NCI-H2029 treated with DMSO at 0.1 percent for 48 hours (cell line): ENCODE measurements at regions not wholly inside any gene's neighbourhood (a gene's known extent, or its start where the extent isn't known, plus 50 kb on each side); places are given as distances from the start of the nearest gene placed in this dataset.

Experiments
- DNase-seq: peaks from one replicate; lab custom pipeline; 2025; lab: John Stamatoyannopoulos, UW

DNA sequence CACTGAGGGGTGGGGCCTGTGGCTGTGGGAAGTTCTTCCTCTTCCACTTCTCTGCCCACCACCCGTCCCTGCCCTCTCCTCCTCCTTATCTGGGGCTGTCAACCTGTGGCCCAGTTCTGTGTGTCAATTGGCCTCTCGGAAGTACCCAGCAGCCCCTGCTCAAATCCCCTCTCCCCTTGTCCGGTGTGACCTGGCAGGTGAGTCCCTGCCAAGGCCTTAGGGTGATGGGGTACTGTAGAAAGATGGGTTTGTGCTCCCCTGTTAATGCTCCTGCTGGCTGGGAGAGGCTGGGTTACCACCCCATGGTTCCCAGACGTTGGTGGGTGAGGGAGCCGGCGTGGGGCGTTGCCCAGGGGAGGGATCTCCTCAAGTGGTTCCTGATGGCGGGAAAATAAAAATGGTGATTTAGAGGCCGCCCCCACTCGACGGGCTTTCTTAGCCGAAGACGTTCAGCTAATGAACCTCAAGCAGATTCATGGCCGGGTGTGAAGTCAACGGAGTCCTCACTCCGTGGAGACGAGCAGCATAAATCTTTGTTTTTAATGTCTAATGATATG, 141.2 kb downstream of the URI1 start:
- DNase-seq, result no peak

DNA sequence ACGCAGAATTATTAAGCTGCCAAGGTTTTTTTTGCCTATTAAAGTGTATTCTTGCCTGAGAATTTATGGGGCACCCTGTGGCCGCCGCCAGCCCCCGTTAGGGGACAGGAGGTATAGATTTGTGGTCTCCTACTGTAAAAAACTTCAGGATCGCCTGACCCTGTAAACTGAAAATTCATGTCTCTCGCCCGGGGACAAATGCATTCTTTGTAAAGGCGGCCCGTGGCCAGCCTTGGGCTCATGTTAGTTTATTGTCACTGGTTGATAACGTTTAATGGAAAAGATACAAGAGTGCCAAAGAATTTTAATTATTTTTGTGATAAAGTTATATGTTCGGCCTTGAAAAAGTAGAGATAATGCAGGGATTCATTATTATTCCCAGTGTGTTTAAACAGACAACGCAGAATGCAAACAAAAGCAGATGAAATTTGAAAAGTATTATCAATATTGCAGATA, 141.7 kb downstream of the URI1 start:
- DNase-seq, result no peak

DNA sequence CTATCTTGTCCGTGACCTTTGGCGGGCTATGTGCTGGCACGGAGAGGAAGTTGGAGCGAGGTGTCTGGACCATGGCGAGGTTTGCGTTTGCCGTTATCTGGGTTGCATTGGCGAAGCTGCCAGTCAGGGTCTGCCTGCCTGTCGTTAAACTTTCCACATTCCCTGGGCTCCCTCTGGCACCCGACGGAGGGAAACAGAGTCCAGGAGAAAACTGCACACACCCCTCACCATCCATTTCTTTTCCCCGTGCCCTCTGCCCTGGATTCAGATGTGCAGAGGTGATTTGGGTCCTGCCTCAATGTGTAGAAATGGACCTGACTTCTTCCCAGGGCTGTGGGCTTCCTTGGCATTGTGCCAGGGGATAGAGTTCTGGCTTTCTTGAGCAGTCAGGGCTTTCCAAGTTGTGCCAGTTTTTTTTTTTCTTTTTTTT, 142.4 kb downstream of the URI1 start:
- no peak for DNase-seq

DNA sequence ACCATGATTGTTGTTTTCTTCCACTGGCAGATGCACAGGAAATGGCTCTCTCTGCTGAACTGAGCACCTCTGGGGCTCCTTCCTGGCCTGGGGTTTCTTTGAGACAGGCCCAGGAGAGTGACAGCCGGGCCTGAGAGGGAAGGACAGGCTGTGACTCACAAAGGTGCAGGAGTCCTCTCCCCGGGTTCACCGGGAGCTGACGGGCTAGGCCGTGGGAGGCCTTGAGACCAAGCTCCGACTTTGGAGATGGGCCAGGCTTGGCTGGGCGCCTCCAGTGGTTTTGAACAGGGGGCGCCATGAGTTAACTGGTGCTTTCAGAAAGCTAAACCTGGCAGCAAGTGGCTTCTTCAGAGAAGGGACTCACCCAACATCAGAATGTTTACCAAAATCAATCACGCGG, 143.4 kb downstream of the URI1 start:
- DNase-seq, result no peak

DNA sequence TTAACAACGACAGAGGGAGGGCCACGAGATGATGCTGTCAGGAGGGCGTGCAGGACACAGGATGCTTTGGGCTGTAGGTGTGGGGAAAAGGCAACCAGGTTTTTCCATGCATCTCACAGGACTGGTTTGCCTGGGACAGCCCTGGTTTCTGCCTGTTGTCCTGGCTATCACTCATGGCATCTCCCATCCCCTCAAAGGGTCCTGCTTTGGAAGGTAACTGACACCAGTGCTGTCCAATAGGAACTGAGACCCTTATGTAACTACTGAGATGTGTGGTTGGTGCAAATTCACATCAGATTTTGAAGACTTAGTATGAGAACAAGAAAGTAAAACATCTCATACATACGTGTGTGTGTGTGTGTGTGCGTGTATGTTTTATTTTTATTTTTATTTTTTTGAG, 144.2 kb downstream of the URI1 start:
- no peak for DNase-seq

DNA sequence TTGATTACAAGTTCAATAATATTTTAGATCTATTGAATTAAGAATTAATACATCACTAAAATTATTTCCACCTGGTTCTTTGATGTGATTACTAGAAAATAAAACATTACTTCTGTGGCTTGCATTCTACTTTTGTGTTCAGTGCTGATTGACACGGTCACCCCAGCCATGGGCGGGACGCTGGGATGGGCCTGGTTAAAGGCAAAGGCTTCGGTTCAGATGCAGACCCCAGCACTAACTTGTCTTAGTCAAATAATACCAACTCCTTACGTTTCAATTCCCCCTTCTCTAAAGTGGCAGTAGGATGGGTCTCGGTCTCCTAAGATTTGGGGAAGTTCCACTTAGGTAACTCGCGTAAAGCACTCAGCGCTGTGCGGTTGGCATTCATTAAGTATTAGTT, 144.9 kb downstream of the URI1 start:
- no peak for DNase-seq

DNA sequence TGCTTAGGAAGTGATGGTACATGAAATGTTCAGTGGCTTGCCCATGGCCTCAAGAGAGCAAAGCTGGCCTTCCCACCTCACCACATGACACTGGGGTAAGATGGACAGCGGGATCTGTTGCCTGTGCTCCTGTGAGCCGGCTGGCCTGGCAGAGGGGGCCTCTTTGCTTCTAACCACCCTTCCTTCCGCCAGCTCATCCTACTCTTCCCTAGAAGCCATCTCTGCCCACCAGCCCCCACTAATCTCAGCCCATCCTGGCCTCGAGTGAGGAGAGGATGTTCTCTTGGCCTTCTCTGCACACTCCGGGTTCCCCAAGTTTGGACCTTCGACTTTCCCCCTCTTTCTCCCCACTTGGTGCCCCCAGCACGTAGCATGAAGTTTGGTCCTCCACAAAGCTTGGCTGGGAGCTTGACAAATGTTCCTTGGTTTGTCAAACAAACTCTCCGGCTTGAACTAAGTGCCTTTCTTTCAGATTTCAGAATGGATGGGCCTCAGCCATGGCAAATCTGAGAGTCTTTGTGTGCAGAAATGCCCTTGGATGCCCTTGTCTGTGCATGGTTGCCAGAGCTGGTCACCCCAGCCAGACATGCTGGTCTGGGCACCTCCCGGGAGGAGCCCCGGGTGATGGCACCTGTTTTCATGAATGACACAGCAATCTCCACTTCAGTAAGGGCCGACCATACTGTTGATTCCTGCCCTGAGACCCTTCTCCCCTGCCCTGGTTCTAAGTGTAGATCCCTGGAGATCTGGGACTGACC, 145.5 kb downstream of the URI1 start:
- no peak for DNase-seq

DNA sequence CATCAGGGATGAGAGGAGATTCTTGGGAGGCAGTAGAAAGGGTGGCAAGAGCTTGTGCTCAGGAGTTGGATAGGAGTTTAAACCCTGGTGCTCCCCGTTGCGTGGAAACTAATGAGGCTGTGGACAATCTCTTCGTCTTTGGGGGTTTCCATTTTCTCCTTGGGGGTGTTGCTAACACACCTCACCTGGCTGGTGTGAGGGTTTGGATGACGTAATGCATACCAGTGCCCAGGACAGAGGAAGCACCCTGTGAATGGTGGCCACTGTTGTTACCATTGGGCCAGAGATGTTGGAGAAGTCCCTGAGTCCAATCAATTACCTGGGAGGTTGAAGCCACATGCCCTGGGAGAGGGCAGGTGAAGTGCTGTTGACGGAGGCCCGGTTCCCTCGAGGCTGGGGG, 146.5 kb downstream of the URI1 start:
- DNase-seq, result no peak

DNA sequence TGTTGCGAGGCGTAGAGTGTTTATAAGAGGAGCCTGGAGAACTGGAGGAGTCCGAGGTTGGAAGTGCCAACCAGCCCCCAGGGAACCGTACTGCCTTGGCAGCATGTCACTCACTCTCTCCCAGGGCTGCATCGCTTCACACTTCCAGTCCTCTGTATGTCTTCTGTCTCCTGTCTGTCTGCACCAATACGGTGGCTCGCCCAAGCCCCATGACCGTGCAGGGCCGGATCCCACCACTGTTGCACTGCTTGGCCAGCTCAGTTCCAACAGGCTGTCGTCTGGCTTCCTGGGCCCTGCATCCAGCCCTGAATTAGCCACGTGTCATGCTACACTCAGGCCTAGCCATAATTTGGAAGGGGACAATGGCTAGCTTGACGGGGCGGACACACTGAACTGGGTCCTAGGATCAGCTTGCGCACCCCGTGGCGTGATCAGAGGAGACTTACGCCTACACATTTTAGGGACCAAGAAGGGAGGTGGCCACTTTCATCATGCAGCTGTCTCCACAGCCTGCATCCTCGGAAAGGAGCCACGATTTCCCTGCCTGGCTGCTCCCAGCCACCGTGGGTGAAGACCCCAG, 147.1 kb downstream of the URI1 start:
- DNase-seq, result no peak

DNA sequence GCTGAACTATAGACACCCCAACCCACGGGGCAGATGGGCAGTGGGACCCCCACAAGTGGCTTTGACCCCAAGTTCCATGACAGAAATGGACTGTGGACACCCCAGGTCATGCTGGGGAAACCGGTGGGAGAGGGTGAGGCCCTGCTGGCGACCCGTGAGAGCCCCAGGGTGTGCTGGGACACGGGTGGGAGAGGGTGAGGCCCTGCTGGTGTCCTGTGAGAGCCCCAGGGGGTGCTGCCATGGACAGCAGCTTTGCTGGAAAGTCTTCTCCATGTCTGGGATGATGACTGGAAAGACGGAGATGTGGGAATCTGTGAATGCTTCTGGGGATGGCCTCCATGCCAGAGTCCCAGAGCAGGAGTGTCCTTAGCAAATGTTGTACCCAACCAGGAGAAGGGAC, 148.4 kb downstream of the URI1 start:
- no peak for DNase-seq

DNA sequence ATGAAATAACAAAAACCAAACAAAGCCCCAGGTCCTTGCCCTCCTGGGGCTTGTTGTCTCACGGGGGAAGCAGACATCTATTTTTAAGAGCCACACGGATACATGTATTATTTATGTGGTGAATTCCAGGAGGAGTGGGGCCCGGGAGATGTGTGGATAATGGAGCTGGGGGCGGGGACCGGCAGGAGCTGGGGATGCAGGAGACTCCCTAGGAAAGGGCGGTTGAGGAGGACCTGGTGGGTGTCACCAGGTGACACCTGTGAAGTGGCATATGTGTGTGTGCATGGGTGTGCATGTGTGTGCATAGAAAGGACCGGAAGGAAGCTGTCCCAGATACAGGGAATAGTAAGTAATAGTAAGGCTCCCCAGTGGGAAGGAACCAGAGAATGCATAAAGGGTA, 148.9 kb downstream of the URI1 start:
- DNase-seq, result no peak

DNA sequence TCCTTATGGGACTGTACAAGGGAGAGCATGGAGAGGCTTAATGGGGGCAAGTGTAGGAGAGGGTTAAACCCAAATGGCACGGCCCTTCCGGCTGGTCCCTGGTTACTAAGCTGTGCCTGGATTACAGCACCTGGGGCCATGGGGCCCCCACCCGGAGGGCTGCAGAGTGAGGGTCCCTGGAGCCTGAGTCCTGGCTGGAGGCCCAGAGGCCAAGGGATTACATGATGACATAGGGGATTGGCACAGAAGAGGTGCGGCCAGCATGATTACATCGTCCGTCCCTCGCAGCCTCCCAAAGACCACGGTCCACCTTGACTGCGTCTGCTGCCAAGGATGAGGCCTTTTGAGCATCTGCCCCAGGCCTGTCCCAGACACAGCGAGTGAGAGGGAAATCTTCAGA, 149.4 kb downstream of the URI1 start:
- DNase-seq, result no peak

DNA sequence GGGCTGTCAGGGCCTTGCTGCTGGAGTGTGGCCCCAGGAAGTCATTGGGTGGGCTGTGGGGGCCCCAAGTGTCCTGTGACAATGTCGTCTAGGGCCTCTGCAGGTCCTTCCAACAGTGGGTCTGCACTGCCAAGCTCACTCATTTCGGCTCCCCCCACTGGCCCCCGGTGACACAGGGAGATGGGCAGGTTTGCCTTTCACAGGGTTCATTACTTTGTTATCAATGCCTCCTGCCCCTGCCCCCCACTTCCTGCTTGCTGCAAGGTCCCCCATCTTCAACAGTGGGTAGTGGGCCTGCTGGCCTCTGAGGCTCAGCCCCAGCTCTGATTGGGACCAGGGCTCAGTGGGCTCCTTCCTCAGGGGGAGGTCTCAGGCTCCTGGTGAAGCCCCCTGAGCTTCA, 149.8 kb downstream of the URI1 start:
- no peak for DNase-seq

DNA sequence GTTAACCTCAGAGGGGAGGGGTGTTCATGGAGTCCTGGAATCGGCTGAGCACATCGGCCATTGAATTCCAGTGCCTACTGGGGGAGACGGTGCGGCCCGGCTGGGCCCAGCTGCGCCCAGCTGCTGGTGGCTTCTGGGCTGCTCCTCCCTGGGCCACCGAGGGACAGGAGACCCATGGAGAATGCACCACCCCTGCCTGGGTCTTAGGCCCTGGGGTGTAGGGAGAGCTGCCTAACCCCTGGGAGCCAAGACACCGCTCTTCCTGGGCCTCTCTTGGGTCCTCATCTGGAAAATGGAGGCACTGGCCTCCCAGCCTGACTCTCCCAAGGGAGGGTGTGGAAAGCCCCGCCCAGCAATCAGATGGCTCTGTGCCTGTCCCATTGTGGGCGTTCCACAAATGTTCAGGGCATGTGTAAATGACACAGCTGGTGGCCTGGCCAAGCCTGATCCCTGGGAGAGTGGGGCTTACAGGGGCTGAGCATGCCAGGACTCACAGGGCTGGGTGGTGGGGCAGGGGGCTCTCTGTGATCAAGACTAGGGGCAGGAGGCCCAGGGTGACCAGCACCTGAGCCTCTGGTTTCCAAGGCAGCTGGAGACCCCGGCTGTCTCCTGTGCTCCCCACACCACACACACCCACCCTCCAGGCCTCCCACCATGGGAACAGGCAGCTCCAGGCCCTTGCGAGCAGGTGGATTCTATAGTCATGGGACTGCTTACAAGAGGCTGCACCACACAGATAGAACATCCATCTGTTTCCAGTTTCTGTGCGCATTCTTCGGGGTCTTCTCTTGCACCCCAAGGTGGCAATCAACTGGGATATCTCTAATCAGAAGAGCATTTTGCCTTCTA, 150.9 kb downstream of the URI1 start:
- no peak for DNase-seq

DNA sequence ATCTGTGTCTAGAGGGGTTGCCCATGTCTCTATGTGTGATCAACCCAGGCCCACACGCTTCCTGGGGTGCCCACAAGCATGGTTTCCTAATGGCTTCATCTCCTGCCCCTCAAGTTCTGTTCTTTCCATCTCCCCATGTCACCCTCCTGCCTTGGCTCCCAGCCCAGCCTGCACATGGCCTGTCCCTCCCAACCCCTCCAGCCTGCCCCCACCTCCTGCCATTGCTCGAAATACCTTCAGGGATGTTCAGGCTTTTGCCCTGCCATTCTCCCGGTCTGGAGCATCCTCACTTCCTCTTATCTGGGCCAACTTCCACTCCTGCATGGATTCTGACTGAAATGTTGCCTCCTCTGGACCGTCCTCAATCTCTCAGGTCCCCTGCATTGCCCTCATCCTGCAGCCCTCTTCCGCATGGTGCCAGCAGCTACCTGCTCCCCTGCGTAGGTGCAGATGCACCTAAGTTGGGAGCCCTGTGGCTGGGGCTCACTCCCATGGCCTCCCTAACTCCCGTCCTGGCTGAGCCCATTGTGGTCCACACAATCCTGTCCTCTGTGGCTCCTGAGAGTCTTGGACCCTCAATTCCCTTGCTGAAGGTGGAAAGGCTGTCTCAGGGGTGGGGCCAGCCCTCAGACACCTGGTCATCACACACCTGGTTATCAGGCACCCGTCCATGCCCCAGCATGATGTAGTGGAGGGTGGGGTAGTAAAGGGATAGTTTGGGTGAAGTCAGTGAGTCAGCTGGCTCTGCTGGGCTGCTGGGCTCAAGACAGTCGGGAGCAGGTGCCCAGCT, 152.1 kb downstream of the URI1 start:
- DNase-seq, result no peak

DNA sequence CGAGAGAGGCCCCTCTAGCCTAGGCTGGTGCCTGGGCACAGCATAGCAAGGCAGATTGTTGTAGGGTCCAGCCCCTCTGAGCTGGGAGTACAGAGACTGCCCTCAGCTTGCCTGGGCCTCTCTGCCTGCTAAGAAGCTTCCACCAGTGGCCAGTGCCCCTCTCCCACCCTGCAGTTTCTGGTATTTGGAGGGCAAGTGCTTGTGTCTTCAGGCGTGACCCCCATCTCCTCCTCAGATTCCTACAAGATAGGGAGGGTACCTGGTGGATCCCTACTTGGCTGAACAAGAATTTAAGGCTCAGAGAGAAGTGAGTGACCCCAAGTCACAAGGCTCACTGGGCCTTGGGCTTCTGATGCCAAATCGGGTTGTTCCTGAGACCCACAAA, 152.7 kb downstream of the URI1 start:
- no peak for DNase-seq

DNA sequence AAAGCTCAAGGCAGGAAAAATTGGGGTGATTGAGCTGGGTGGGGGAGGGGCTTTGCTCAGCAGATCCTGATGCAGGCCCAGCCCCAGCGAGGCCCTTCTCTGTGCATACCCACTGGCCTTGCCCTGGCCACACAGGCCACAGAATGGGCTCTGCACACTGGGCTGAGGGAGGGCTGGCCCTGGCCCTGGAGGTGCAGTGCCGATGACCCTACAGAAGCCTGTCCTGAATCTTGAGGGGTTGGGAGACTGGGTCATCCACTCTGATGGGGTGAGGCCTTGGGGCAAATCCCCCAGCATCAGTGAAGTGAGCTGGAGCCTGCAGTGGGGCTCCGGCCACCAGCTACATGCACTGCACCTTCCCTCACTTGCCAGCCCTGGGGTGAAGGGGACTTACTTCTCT, 153.1 kb downstream of the URI1 start:
- no peak for DNase-seq

DNA sequence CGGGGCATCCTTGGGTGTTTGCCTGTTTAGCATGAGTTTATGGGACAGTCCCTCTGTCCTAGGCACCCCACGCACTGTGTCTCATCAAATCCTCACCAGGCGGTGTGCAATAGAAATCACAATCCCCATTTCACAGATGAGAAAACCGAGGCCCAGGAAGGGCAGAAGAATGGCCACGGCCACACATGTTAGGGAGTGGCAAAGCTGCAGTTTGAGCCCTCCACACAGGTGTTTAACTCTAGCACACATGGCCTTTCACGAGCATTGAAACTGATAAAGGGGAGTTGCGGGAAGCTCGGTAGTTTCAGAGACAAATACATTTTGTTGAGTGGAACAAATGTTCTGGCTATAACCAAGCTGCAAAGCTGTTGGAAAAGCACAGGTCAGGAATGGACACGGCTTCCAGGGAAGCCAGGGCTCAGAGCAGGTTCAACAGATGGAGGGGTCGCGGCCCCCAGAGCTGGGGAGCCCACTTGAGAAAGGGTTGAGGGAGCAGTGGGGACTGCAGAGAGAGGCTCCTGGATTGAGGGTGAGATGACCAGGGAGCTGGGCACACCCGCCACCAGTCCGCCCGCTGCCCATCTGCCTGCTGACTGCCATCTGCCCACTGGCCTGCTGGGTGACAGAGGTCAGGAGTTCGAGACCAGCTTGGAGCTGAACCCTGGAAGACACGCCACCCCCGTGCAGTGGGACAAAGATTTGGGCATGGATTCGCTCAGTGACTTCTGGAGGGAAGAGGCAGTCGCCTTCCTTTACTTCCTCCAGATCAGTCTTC, 154.7 kb downstream of the URI1 start:
- DNase-seq, result no peak

DNA sequence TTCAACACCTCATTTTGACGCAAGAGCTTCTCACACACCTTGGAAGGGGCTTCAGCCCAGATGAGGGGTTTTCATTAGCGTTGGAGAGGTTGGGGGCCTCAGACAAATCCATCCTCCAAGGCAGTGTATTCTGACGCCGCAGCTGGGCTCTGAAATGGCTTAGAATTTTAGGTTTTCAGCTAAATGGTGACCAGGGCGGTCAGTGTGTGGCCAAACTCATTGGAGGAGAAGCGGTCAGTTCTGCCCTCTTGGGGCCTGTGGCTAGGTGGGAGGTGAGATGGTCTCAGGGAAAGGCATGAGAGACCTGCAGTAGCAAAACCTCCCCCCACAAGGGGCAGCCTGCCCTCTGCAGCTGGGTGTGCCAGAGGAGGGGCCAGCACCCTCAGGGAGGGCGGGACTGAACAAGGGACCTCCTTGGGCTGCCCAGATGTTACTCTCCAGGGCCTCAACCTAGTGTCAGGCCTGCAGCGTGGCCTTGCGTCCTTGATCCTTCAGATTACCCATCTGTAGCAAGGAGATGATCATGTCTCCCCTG, 155.8 kb downstream of the URI1 start:
- no peak for DNase-seq

DNA sequence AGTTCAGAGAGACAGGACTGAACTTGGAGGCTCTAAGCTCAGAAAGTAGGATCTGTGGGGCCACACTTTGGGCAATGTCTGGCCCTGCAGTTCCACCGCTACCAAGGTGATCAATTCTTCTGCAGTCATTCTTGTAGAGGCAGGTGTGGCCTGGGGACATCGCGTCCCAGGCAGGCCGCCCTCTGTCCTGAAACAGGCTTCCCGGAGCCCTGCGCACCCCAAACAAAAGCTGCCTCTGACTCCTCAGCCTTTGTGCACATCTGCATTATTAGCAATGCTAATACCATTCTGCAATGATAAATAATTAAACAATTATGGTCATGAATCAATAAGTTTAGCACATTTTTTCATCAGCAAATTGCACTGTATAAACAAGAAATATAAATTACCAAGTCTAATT, 160.2 kb downstream of the URI1 start:
- DNase-seq, result no peak

DNA sequence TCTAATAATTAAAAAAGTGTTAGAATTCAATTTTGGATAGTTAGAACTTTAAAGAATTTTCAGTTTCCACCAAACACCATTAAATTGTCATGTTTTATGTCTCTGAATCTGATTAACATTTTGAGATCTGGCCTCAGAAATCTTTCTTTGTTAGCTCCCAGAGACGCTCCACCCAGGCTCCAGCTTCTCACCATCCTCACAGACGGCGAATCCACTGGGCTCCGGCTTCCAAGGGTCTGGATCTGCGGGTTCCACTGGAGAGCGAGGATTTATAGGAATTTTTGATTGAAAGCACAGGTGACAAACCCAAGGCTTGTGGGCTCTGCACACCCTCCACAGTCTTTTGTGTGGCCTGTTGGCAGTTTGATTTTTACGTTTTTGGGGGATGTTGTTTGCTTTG, 160.6 kb downstream of the URI1 start:
- no peak for DNase-seq
